ENCODE measurements at regions not wholly inside any gene's neighbourhood (a gene's known extent, or its start where the extent isn't known, plus 50 kb on each side); places are given as distances from the start of the nearest gene placed in this dataset.

DNA sequence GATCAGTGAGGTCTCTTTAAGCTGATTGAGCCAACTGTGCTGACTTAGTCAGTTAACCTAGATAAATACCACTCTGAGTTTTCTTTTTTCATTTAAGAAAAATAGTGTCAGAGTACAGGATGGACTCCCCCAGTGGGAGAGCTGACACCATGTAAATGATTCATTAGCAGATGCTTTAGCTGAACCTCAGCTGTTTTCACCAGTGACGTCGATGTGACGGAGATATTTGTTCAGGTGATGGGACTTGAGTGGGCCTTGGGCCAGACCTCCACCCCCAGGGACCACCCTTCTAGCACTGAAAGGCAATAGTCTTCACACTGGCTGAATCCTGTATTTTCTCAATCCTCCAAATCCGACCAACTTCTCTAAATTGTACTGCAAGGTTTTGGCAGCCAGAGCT lies 196.1 kb downstream of the GAS1 start:
- TF ChIP-seq, protein P1, sequence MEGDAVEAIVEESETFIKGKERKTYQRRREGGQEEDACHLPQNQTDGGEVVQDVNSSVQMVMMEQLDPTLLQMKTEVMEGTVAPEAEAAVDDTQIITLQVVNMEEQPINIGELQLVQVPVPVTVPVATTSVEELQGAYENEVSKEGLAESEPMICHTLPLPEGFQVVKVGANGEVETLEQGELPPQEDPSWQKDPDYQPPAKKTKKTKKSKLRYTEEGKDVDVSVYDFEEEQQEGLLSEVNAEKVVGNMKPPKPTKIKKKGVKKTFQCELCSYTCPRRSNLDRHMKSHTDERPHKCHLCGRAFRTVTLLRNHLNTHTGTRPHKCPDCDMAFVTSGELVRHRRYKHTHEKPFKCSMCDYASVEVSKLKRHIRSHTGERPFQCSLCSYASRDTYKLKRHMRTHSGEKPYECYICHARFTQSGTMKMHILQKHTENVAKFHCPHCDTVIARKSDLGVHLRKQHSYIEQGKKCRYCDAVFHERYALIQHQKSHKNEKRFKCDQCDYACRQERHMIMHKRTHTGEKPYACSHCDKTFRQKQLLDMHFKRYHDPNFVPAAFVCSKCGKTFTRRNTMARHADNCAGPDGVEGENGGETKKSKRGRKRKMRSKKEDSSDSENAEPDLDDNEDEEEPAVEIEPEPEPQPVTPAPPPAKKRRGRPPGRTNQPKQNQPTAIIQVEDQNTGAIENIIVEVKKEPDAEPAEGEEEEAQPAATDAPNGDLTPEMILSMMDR (conservative IDR thresholded peaks at IDR 0.05): no peak
- TF ChIP-seq ZFX (IDR thresholded peaks at IDR 0.05): no peak
